GM12874 (cell line): ENCODE measurements at regions not wholly inside any gene's neighbourhood (a gene's known extent, or its start where the extent isn't known, plus 50 kb on each side); places are given as distances from the start of the nearest gene placed in this dataset.

Experiments
- TF ChIP-seq, protein P1 (sequence below): IDR thresholded peaks from 2 replicates; pipeline ENCODE4 v1.5.1; 2011; ENCODE audit warnings: low read depth, mild to moderate bottlenecking, control low read depth, low read length, moderate library complexity; ENCODE audit not compliant: insufficient read depth

DNA sequence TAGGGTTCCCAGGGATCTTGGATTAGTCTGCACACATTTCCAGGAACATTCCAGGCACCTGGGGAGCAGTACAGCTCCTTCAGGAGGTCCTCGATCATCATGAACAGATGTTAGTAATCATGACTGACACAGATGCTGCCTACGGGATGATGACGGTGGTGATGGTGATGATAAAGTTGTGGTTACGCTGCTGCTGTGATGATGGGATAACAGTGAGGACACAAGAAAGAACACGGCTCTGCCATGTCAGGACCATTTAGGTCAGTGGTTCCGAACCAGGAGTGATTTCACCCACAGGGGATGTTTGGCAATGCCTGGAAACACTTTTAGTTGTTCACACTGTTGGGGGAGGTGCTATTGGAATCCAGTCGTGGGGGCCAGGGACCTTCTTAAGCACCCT lies 1193.0 kb downstream of the UQCRFS1 start:
- TF ChIP-seq, protein P1, sequence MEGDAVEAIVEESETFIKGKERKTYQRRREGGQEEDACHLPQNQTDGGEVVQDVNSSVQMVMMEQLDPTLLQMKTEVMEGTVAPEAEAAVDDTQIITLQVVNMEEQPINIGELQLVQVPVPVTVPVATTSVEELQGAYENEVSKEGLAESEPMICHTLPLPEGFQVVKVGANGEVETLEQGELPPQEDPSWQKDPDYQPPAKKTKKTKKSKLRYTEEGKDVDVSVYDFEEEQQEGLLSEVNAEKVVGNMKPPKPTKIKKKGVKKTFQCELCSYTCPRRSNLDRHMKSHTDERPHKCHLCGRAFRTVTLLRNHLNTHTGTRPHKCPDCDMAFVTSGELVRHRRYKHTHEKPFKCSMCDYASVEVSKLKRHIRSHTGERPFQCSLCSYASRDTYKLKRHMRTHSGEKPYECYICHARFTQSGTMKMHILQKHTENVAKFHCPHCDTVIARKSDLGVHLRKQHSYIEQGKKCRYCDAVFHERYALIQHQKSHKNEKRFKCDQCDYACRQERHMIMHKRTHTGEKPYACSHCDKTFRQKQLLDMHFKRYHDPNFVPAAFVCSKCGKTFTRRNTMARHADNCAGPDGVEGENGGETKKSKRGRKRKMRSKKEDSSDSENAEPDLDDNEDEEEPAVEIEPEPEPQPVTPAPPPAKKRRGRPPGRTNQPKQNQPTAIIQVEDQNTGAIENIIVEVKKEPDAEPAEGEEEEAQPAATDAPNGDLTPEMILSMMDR, result no peak

DNA sequence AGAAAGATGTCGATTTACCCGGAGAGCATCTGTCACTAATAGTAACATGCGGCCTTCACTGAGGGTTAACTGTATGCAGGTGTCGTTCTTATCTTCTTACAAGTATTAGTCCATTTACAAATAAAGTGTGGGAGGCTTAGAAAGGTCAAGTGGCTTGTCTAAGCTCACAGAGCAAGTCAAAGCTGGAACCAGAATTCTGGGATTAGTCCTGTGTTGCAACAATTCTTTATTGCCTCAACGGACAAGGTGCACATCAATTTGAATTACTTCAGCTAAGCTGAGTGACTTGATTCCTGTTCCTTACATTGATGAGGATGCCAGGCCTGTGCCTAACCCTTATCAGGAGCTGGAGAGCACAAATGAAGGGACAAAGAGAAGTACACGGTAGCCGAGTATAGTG lies 1193.6 kb downstream of the UQCRFS1 start:
- TF ChIP-seq, protein P1, result no peak

DNA sequence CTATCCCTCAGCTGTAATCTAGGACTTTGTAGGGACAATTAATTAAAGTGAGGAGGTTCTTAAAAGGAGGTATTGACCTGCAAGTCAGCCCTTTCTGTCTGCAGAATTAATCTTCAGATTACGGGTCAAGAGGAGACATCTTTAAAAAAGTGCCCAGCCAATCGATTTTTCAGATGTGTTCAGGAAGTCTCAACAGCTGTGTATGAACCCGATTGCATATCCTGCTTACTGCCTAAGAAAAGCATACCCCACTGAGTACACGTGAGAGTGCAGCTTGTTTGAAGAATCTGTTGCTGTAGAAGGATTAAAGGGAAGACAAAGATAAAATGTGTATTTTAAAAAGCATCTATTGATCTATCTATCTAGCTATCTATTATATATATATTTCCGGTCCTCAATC lies 1194.5 kb downstream of the UQCRFS1 start:
- TF ChIP-seq, protein P1, result no peak

DNA sequence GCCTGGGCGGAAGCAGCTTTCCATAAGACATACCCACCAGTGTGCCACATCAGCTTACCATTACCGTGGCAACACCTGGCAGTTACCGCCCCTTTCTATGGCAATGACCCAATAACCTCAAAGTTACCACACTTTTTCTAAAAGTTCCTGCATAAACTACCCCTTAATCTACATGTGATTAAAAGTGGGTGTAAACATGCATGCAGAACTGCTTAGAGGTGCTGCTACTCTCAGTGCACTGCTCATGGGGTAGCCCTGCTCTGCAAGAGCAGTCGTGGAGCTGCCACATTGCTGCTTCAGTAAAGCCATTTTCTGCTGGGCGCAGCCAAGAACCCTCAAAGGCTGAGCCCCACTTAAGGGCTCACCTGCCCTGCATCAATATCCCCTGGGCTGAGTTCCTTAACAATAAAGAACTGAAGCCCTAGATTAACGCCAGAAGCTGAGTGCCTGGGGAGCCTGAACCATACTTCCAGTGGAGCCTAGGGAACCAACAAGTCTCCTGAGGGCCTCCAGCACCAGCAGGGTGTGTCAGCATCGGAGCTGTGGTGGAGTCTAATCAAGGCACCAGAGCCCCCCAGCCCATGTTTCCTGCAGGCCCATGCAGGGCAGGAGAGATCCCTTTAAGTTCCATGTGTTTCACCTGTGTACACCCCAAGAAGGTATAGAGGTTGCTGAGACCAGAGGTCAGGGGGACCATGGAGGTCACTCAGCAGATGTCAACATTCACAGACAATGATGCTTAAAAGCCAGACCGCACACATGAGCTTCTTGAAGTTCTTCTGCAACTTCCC lies 1198.1 kb downstream of the UQCRFS1 start:
- TF ChIP-seq, protein P1, result no peak

DNA sequence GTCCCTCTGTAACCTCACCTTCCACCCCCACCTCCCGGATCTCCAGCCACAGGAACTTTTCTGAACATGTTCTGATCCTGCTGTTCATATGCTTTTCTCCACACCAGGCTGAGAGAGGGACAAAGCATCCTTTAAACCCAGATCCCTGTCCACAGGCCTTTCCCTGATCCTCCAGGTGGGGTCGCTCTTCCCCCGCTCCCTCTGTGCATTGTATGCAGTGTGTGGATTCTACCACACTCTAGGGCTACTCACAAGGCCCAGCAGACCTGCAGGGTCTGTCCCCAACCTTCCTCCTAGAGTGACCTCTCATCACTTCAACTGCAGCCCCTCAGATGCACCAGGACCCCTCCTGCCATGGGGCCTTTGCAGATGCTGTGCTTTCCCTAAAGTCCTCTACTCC lies 1200.6 kb downstream of the UQCRFS1 start:
- TF ChIP-seq, protein P1, result peak; percentile 59

DNA sequence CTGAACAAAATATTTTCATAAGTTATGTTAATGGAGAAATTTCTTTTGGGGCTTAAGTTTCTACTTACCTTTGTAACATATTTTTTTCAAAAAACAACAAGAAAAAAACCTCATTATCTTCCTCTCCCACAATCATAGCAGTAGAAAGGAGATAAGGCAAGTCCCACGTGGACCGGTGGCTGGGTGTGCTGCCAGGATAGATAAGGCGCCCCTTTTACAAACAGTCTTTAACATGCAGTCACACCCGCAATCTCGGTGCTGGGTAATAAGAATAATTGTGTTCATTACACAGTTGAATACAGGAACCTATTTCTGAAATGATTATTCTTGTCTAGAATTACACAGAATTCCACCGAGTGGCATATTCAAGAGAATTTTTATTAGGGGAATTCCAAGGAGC lies 1202.3 kb downstream of the UQCRFS1 start:
- TF ChIP-seq, protein P1, result no peak

DNA sequence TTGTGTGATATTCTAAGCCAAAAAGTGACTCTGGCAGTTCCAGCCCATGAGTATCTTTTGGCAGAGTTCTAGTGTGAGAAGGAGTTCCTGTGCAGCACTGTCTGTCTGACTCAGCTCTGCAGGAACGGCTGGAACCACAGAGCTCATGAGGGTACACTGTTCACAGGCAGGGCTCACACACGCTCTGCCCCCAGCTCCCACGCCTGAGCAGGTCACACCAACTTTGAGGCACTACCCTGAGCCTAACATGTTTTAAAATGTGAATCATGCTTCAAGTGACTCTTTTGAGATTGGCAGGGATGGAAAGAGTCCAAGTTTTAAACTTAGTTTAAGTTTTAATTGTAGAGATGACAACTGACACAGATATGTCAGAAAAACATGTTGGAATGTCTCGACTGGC lies 1203.3 kb downstream of the UQCRFS1 start:
- TF ChIP-seq, protein P1, result no peak
